WTC11 (cell line): ENCODE measurements at regions not wholly inside any gene's neighbourhood (a gene's known extent, or its start where the extent isn't known, plus 50 kb on each side); places are given as distances from the start of the nearest gene placed in this dataset.

ENCODE experiments used
- ATAC-seq: fragments of 200-7000 bp; cut with Tn5 transposase; 2 replicates; pipeline ENCODE4 v1.10.0; 2021; ENCODE audit warnings: mild to moderate bottlenecking, moderate library complexity
- CTCF ChIA-PET: fragments of 300-600 bp; sonication (Branson Sonifier 250); formaldehyde crosslinking; loops from one replicate; lab custom pipeline; 2021; ENCODE audit warnings: antibody characterized with exemption; lab: Charles Lee
- POLR2A ChIA-PET: fragments of 350-600 bp; sonication (Branson Sonifier 250); formaldehyde crosslinking; loops from one replicate; lab custom pipeline; 2021; ENCODE audit warnings: antibody characterized with exemption; lab: Charles Lee
- DNase-seq: peaks from one replicate; pipeline ENCODE4 v3.0.0; 2021; ENCODE audit warnings: low spot score
- H3K27ac Mint-ChIP-seq: 2 replicates; pipeline ENCODE4 v1.8.0; 2021; ENCODE audit warnings: mixed read lengths
- H3K27me3 Mint-ChIP-seq: 2 replicates; pipeline ENCODE4 v1.8.0; 2021; ENCODE audit warnings: low read depth, mild to moderate bottlenecking, moderate library complexity, mixed read lengths
- H3K36me3 Mint-ChIP-seq: 2 replicates; pipeline ENCODE4 v1.8.0; 2021; ENCODE audit warnings: mixed read lengths
- H3K4me1 Mint-ChIP-seq: 2 replicates; pipeline ENCODE4 v1.8.0; 2022; ENCODE audit warnings: mixed read lengths
- H3K4me3 Mint-ChIP-seq: 2 replicates; pipeline ENCODE4 v1.8.0; 2021; ENCODE audit warnings: mild to moderate bottlenecking, moderate library complexity, mixed read lengths
- H3K9me3 Mint-ChIP-seq: 2 replicates; pipeline ENCODE4 v1.8.0; 2021; ENCODE audit warnings: mixed read lengths
- ATF3 ChIP-seq: sonication (generic); formaldehyde crosslinking; conservative IDR thresholded peaks from 2 replicates; pipeline ENCODE4 v1.8.1; 2022; ENCODE audit warnings: mild to moderate bottlenecking, missing genetic modification reagents
- ESRRA ChIP-seq: sonication (generic); formaldehyde crosslinking; IDR thresholded peaks from 2 replicates; pipeline ENCODE4 v1.8.1; 2022; ENCODE audit warnings: mild to moderate bottlenecking, missing genetic modification reagents, borderline replicate concordance
- FOXJ3 ChIP-seq: sonication (generic); formaldehyde crosslinking; IDR thresholded peaks from 2 replicates; pipeline ENCODE4 v1.9.0; 2021; ENCODE audit warnings: missing genetic modification reagents, mild to moderate bottlenecking, borderline replicate concordance
- NR2C2 ChIP-seq: sonication (generic); formaldehyde crosslinking; IDR thresholded peaks from 2 replicates; pipeline ENCODE4 v1.8.0; 2022; ENCODE audit warnings: mild to moderate bottlenecking, missing genetic modification reagents
- SMAD4 ChIP-seq: sonication (generic); formaldehyde crosslinking; IDR thresholded peaks from 2 replicates; pipeline ENCODE4 v1.8.0; 2022; ENCODE audit warnings: mild to moderate bottlenecking, missing genetic modification reagents
- TCF7 ChIP-seq: sonication (generic); formaldehyde crosslinking; IDR thresholded peaks from 2 replicates; pipeline ENCODE4 v1.8.0; 2022; ENCODE audit warnings: mild to moderate bottlenecking, low read depth, missing genetic modification reagents, moderate library complexity
- TEAD4 ChIP-seq: sonication (generic); formaldehyde crosslinking; IDR thresholded peaks from 2 replicates; pipeline ENCODE4 v1.8.0; 2022; ENCODE audit warnings: mild to moderate bottlenecking, missing genetic modification reagents
- USF1 ChIP-seq: sonication (generic); formaldehyde crosslinking; IDR thresholded peaks from 2 replicates; pipeline ENCODE4 v1.8.0; 2022; ENCODE audit warnings: mild to moderate bottlenecking, missing genetic modification reagents
- ZNF396 ChIP-seq: fragments of 250-450 bp; sonication (Bioruptor Pico); IDR thresholded peaks from 2 replicates; pipeline ENCODE4 v1.8.0; 2021; ENCODE audit warnings: mild to moderate bottlenecking, moderate library complexity, borderline replicate concordance
- ZNF416 ChIP-seq: fragments of 250-450 bp; sonication (Bioruptor Pico); IDR thresholded peaks from 2 replicates; pipeline ENCODE4 v1.9.0; 2021; ENCODE audit warnings: mild to moderate bottlenecking, inconsistent platforms
- ZNF512 ChIP-seq: sonication (generic); formaldehyde crosslinking; IDR thresholded peaks from 2 replicates; pipeline ENCODE4 v1.8.1; 2022; ENCODE audit warnings: missing genetic modification reagents, borderline replicate concordance
- TF ChIP-seq, protein P1 (sequence below): sonication (generic); formaldehyde crosslinking; IDR thresholded peaks from 2 replicates; pipeline ENCODE4 v1.8.0; 2023; ENCODE audit warnings: mild to moderate bottlenecking, missing genetic modification reagents
- TF ChIP-seq, protein P2 (sequence below): fragments of 250-450 bp; sonication (Bioruptor Pico); conservative IDR thresholded peaks from 2 replicates; pipeline ENCODE4 v1.9.0; 2021; ENCODE audit warnings: mild to moderate bottlenecking
- TF ChIP-seq, protein P3 (sequence below): sonication (generic); formaldehyde crosslinking; IDR thresholded peaks from 2 replicates; pipeline ENCODE4 v1.8.1; 2023; ENCODE audit warnings: mild to moderate bottlenecking, missing genetic modification reagents
- TF ChIP-seq, protein P4 (sequence below): fragments of 200-600 bp; IDR thresholded peaks from 2 replicates; pipeline ENCODE4 v1.8.0; 2022; ENCODE audit warnings: antibody characterized with exemption

- TF ChIP-seq, protein P1, sequence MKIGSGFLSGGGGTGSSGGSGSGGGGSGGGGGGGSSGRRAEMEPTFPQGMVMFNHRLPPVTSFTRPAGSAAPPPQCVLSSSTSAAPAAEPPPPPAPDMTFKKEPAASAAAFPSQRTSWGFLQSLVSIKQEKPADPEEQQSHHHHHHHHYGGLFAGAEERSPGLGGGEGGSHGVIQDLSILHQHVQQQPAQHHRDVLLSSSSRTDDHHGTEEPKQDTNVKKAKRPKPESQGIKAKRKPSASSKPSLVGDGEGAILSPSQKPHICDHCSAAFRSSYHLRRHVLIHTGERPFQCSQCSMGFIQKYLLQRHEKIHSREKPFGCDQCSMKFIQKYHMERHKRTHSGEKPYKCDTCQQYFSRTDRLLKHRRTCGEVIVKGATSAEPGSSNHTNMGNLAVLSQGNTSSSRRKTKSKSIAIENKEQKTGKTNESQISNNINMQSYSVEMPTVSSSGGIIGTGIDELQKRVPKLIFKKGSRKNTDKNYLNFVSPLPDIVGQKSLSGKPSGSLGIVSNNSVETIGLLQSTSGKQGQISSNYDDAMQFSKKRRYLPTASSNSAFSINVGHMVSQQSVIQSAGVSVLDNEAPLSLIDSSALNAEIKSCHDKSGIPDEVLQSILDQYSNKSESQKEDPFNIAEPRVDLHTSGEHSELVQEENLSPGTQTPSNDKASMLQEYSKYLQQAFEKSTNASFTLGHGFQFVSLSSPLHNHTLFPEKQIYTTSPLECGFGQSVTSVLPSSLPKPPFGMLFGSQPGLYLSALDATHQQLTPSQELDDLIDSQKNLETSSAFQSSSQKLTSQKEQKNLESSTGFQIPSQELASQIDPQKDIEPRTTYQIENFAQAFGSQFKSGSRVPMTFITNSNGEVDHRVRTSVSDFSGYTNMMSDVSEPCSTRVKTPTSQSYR (CRISPR knock-in tag), result no peak
- TF ChIP-seq, protein P2, sequence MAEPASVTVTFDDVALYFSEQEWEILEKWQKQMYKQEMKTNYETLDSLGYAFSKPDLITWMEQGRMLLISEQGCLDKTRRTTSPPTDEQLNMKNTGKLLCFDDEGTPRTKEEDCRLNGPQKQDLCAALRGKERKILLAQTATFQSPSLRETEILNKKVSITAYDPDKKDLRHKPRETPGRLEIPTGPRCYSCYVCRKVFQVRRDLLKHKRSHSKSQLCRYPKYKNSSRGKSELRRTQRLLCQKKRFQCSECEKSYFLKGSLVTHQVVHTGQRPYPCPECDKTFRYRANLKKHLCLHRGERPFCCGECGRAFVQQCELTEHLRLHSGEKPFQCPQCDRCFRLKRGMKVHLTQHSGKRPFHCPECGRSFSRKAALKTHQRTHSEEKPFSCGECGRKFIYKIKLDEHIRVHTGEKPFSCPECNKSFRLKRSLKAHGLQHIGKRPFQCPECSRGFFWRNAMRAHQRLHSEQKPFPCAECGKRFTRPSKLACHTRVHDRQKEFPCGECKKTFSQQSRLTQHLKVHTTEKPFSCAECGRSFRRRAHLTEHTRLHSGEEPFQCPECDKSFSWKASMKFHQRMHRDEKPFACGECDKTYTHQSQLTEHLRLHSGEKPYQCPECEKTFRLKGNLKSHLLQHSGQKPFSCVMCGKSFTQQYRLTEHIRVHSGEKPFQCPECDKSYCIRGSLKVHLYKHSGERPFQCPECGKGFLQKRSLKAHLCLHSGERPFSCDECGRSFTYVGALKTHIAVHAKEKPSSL, result no peak
- TF ChIP-seq, all 79 proteins: peak for 0
Observed at GRCh38 chr6:19755181-19755580, 82.0 kb upstream of the ID4 start (continued).

DNA sequence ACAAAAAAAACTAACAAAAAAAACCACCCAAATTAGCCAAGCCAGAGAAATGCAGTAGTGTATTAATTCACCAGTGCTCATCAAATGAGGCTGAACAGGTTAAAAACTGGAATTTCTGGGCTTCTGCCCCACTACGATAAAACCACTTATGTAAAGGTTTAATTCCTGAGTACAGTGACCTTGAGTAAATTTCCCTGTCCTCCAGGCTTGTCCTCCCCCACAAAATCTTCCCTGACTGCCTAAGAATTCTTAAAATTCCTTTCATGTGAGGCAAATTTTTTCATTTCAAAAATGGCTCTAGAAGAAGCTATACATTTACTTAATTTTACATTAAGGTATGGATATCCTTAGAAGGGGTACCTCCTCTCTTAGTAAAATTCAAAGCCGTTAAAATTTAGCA lies 80.1 kb upstream of the ID4 start:
- Mint-ChIP-seq H3K4me3 (no peak overlapping the region), H3K9me3 (peaks cover 6% of the 10 kb centered on the region; the same call in 1 of the 2 replicates), H3K36me3 (no peaks in the 10 kb centered on the region), H3K27ac (no peak overlapping the region), H3K4me1 (peaks cover 23% of the 10 kb centered on the region), H3K27me3 (no peaks in the 10 kb centered on the region)
- TF ChIP-seq, protein P3, sequence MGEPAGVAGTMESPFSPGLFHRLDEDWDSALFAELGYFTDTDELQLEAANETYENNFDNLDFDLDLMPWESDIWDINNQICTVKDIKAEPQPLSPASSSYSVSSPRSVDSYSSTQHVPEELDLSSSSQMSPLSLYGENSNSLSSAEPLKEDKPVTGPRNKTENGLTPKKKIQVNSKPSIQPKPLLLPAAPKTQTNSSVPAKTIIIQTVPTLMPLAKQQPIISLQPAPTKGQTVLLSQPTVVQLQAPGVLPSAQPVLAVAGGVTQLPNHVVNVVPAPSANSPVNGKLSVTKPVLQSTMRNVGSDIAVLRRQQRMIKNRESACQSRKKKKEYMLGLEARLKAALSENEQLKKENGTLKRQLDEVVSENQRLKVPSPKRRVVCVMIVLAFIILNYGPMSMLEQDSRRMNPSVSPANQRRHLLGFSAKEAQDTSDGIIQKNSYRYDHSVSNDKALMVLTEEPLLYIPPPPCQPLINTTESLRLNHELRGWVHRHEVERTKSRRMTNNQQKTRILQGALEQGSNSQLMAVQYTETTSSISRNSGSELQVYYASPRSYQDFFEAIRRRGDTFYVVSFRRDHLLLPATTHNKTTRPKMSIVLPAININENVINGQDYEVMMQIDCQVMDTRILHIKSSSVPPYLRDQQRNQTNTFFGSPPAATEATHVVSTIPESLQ, result no peak
- TF ChIP-seq, protein P4, sequence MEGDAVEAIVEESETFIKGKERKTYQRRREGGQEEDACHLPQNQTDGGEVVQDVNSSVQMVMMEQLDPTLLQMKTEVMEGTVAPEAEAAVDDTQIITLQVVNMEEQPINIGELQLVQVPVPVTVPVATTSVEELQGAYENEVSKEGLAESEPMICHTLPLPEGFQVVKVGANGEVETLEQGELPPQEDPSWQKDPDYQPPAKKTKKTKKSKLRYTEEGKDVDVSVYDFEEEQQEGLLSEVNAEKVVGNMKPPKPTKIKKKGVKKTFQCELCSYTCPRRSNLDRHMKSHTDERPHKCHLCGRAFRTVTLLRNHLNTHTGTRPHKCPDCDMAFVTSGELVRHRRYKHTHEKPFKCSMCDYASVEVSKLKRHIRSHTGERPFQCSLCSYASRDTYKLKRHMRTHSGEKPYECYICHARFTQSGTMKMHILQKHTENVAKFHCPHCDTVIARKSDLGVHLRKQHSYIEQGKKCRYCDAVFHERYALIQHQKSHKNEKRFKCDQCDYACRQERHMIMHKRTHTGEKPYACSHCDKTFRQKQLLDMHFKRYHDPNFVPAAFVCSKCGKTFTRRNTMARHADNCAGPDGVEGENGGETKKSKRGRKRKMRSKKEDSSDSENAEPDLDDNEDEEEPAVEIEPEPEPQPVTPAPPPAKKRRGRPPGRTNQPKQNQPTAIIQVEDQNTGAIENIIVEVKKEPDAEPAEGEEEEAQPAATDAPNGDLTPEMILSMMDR, result no peak
- no peak for TF ChIP-seq TEAD4 (CRISPR knock-in tag)
- ChIA-PET CTCF (no interaction called here), POLR2A (no interaction called here)
- no peak for DNase-seq
- no peak for ATAC-seq

GRCh38 chr6:19759117-19759880 lies 77.9 kb upstream of the ID4 start:
- H3K4me3 Mint-ChIP-seq, result no peak overlapping the region
- peaks cover 7% of the 10 kb centered on the region for H3K36me3 Mint-ChIP-seq
- no peak for DNase-seq
- ATAC-seq, result no peak
- H3K9me3 Mint-ChIP-seq, result peaks cover 5% of the 10 kb centered on the region
- TF ChIP-seq ATF3 (no peak), SMAD4 (no peak), TEAD4 (CRISPR knock-in tag) (no peak), FOXJ3 (CRISPR knock-in tag) (no peak), ESRRA (CRISPR knock-in tag) (no peak), USF1 (CRISPR knock-in tag) (no peak), NR2C2 (CRISPR knock-in tag) (no peak), ZNF512 (CRISPR knock-in tag) (no peak), ZNF416 (CRISPR knock-in tag) (no peak), ZNF396 (CRISPR knock-in tag) (no peak), TCF7 (CRISPR knock-in tag) (no peak)
- ChIA-PET POLR2A (no interaction called here), CTCF (no interaction called here)
- no peak overlapping the region for H3K27ac Mint-ChIP-seq
- H3K27me3 Mint-ChIP-seq, result no peaks in the 10 kb centered on the region
- H3K4me1 Mint-ChIP-seq, result peaks cover 16% of the 10 kb centered on the region
